C4-2B (cell line): ENCODE measurements at regions not wholly inside any gene's neighbourhood (a gene's known extent, or its start where the extent isn't known, plus 50 kb on each side); places are given as distances from the start of the nearest gene placed in this dataset.
"Not testable (repeated sequence)": the region's sequence is repeated elsewhere in the genome, so short reads cannot be mapped to it uniquely, and the experiment has no call there.

Experiments
- H3K27ac ChIP-seq: fragments of 450-650 bp; 2 replicates; pipeline ENCODE4 v1.5.1; 2017
- CTCF ChIP-seq: fragments of 450-650 bp; conservative IDR thresholded peaks from 2 replicates; pipeline ENCODE4 v1.5.1; 2017; ENCODE audit warnings: mild to moderate bottlenecking
- ZFX ChIP-seq: fragments of 450-650 bp; IDR thresholded peaks from 2 replicates; pipeline ENCODE4 v1.6.1; 2017

GRCh38 chr4:159706704-159707103 is 603.8 kb downstream of the RAPGEF2 start:
- no peak for TF ChIP-seq CTCF
- no peak overlapping the region for H3K27ac ChIP-seq

- H3K27ac ChIP-seq, result not testable (repeated sequence)
Measured at GRCh38 chr4:159715180-159715579, 612.3 kb downstream of the RAPGEF2 start.

DNA sequence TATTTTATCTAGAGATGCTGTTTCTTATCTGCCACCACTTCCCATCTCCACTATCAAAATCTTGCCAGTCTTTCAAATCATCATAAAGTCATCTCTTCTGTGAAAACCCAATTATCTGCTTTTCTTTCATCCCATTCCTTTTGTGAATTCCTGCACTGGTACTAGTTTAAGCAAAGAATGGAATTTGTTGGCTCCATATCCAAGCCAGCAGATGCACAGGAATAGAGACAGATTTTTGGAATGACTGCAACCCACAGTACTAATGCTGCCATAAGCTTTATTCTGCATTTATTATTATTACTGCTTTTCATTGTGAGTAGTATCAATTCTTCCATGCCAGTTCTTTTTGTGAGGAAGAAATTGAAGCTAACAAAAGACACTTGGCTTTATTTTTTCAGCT is 616.7 kb downstream of the RAPGEF2 start:
- no peak overlapping the region for H3K27ac ChIP-seq
- TF ChIP-seq ZFX, result no peak
- TF ChIP-seq CTCF, result no peak

- TF ChIP-seq ZFX, result no peak
- TF ChIP-seq CTCF, result no peak
- H3K27ac ChIP-seq, result no peak overlapping the region
Measured at GRCh38 chr4:159722052-159722451, 619.2 kb downstream of the RAPGEF2 start.

DNA sequence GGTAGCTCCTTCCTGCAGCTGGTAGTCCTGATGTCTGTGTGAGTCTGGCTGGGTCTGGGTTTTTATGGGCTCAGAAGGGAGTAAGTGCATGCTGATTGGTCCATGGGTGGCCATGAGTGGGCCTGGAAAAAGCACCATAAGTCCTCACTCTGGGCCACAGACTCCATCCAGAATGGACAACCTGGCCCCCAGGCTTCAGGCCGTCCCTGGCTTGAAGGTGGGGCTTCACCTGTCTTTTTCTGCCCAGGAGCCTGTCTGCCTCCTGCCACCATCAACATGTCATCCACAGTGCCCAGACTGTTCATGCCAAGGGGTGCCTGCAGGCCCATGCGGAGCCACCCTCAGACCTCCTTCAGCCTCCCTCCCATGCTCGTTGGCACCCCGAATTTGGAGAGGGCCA is 620.0 kb downstream of the RAPGEF2 start:
- no peak overlapping the region for H3K27ac ChIP-seq
- TF ChIP-seq CTCF (no peak), ZFX (no peak)

DNA sequence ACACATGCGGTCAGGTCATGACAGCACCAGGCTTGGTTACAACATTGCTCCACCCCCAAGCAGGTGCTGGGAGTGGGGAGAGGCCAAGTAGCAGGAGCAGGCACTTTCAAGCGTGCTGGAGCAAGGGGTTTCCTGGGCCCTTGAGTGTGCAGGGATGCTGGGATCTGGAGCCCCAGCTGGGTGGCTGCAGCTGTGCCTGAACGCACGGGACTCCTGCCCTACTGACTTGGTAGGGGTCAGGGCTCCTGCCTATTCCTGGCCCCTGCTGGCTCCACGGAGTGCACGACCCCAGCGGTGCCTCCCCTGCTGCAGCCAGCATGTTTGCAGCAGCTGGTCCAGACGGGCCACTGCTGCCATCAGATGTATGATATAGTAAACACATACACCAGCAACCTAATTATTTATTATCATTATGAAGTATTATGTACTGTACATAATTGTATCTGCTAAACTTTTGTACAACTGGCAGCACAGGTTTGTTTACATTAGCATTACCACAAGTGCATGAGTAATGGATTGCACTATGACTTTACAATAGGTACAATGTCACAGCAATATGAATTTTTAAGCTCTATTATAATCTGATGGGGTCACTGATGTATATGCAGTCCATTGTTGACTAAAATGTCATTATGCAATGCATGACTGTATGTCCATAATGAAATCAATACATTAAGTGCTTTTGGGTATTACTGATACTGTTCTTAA is 620.6 kb downstream of the RAPGEF2 start:
- no peak for TF ChIP-seq ZFX
- TF ChIP-seq CTCF, result no peak
- no peak overlapping the region for H3K27ac ChIP-seq

DNA sequence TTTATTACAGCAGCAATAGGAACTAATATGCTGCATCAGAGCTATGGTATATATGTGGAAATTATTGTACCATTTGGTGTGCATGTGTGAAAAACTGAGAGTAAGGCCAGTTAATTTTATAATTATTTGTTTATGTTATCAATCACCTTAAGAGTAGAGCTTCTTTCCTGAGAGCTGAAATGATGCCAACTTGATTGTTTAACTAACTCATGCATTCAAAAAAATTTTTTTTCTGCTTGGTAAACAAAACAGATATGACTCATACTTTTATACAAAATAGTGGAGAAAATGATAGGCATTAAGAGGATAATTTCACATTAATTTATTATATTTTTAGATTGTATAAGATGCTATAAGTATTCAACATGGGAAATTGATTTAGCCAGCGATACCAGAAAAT is 622.7 kb downstream of the RAPGEF2 start:
- no peak for TF ChIP-seq CTCF
- TF ChIP-seq ZFX, result no peak
- no peak overlapping the region for H3K27ac ChIP-seq
